Cardiac fibroblast (primary cell): ENCODE measurements at regions not wholly inside any gene's neighbourhood (a gene's known extent, or its start where the extent isn't known, plus 50 kb on each side); places are given as distances from the start of the nearest gene placed in this dataset.
A peak's percentile ranks its signal among the peaks of the same experiment; 100 is the strongest.
"Not testable (repeated sequence)": the region's sequence is repeated elsewhere in the genome, so short reads cannot be mapped to it uniquely, and the experiment has no call there.

Experiments used
- DNase-seq, 2 donors: peaks; one replicate each; pipeline versions ENCODE4 v3.0.0 to v3.0.0-alpha.2; 2010; ENCODE audit warnings: low read depth in 2 of 2
- H3K4me3 ChIP-seq, 2 donors: replicated peaks in 1 of 2; 1 replicate in 1 of 2; 2 replicates in 1 of 2; pipeline ENCODE4 v1.5.1; 2011; ENCODE audit warnings: low read depth in 2 of 2, low read length in 2 of 2, mild to moderate bottlenecking in 2 of 2, moderate library complexity in 1 of 2
- CTCF ChIP-seq: IDR thresholded peaks from one replicate; pipeline ENCODE4 v1.5.1; 2011; ENCODE audit warnings: low read depth, mild to moderate bottlenecking, low read length, inconsistent platforms

DNA sequence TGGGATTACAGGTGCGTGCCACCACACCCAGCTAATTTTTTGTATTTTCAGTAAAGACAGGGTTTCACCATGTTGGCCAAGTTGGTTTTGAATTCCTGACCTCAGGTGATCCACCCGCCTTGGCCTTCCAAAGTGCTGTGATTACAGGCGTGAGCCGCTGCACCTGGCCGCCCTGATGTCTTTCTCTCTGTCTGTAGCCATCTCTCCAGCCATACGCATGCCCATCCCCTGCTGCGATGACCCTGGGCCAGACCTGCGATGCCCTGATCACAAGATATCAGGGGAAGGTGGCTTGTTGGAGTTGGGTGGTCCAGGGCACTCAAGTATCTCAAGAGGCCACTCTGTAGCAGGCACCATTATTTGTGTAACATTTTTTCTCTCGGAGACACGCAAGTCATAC is 54.4 kb upstream of the RBFOX2 start:
- DNase-seq: no peak
- no peak overlapping the region for H3K4me3 ChIP-seq
- TF ChIP-seq CTCF: no peak

DNA sequence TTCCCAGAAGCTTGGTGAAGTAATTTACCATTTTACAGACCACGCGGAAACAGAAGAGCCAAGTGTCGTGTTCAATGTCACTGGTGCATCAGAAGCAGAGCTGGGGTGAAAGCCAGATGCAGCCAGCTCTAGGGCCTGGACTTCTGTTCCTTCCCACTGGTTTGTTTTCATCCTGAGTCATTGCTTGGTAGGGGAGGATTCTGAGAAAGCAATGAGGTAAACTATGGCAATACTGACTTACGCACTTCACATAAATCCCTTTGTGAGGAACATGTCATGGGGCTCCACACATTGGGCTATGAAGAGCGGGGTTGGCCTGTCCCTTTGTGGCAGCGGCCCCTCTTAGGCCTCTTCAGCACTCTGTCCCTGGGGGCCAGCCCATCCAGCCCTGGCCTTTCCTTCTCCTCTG is 52.4 kb upstream of the RBFOX2 start:
- no peak for TF ChIP-seq CTCF
- DNase-seq: peak; percentile 74 to 92
- no peak overlapping the region for H3K4me3 ChIP-seq

- not testable (repeated sequence) for DNase-seq, H3K4me3 ChIP-seq
Measured at GRCh38 chr22:36080281-36080680, 51.7 kb upstream of the RBFOX2 start.

GRCh38 chr22:36079041-36079440 is 50.4 kb upstream of the RBFOX2 start:
- no peak for DNase-seq
- H3K4me3 ChIP-seq: no peak overlapping the region
- TF ChIP-seq CTCF: no peak
